HL-60/S4 treated with phorbol 12-myristate 13-acetate at 8.2 ng/mL for 4 days and 3 days (cell line): ENCODE measurements at regions not wholly inside any gene's neighbourhood (a gene's known extent, or its start where the extent isn't known, plus 50 kb on each side); places are given as distances from the start of the nearest gene placed in this dataset.
"Not testable (repeated sequence)": the region's sequence is repeated elsewhere in the genome, so short reads cannot be mapped to it uniquely, and the experiment has no call there.

ENCODE experiments used
- in situ Hi-C: fragments of 300-500 bp; cut with MboI; formaldehyde crosslinking; loops from 2 replicates; pipeline ENCODE4 v1.15.0; 2022; ENCODE audit warnings: low sequenced_read_pairs

DNA sequence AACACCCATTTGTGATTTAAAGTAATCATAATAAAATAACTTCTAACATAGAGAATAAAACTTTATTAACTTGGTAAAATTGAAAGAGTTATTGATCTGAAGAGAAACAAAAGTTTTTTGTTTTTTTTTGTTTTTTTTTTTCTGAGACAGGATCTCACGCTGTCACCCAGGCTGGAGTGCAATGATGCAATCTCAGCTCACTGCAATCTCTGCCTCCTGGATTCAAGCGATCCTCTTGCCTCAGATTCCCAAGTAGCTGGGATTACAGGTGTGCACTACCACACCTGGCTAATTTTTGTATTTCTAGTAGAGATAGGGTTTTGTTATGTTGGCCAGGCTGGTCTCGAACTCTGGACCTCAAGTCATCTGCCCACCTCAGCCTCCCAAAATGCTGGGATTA lies 116.5 kb upstream of the SPATA31D4 start:
- in situ Hi-C loops, result loop anchor here (25.0 kb wide), 1 partner anchor 99 kb away; no protein-coding TSS in a partner anchor

DNA sequence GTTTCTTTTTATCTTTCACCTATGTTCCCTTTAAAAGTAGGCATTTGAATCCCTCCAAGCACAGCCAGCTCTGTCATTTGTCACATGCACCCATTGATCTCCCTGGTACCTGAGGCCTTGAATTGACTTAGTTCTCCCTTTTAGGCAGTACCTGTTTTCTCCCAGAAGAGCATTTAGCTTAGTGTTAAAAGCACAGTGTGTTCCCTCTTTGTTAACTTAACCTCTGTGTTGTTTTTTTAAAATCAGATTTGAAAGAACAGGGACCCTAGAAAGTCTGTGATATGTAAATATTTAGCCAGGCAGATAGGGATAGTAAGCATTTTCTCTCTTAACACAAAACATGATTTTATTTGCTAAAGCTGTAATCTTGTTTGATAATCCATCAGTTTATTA lies 113.8 kb upstream of the SPATA31D4 start:
- in situ Hi-C loops, result loop anchor here (25.0 kb wide), 1 partner anchor 102 kb away; no protein-coding TSS in a partner anchor

DNA sequence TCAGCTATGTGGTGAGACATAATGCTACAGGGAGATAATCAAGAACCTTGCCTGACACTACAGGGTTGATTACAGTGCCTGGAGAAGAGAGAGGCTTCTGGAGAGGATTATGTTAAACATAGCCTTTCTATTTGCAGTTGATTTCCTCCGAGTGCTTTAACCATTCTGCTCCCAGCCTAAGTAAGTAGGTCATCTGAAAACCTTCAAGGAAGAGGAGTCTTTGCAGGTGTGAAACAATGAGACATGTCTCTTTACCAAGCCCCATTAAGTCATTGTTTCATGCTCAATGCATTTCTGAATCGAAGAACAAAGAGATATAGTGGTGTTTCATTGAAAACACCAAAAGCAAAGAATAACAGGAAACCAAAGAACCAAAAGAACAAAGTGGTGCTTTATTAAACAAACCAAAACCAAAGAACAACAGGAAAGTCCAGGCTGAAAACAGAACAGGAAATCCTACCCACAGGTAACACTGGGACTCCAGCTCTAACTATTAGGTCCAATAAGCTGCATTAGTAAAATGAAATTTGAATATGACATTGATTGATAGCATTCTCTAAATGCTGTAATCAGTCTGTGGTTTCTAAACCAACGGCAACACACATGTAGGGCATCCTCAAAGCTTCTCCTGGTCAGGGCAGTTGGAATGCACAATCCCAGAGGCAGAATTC lies 113.3 kb upstream of the SPATA31D4 start:
- in situ Hi-C loops, result loop anchor here (25.0 kb wide), 1 partner anchor 103 kb away; no protein-coding TSS in a partner anchor

GRCh38 chr9:81815781-81816180 lies 112.4 kb upstream of the SPATA31D4 start:
- in situ Hi-C loops, result loop anchor here (25.0 kb wide), 1 partner anchor 103 kb away; no protein-coding TSS in a partner anchor

DNA sequence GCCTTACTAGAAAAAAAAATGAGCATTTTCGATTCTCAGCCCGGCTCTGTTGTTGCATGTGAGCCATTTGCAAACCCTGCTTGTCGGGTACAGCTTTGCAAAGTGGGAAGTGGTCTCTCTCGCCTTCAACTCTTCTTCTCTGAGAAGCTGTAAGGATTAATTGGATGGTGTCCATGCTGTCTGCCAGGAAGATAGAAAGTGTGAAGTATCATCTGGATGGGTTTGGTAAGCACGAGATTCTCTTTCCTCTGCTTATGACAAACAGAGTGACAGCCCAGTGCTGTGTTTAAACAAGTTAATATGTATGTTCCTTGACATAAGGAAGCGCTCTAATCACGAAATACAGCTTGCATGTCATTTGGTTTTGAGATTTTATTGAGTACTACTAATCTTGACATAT lies 109.1 kb upstream of the SPATA31D4 start:
- in situ Hi-C loops, result loop anchor here (25.0 kb wide), 1 partner anchor 107 kb away; no protein-coding TSS in a partner anchor

DNA sequence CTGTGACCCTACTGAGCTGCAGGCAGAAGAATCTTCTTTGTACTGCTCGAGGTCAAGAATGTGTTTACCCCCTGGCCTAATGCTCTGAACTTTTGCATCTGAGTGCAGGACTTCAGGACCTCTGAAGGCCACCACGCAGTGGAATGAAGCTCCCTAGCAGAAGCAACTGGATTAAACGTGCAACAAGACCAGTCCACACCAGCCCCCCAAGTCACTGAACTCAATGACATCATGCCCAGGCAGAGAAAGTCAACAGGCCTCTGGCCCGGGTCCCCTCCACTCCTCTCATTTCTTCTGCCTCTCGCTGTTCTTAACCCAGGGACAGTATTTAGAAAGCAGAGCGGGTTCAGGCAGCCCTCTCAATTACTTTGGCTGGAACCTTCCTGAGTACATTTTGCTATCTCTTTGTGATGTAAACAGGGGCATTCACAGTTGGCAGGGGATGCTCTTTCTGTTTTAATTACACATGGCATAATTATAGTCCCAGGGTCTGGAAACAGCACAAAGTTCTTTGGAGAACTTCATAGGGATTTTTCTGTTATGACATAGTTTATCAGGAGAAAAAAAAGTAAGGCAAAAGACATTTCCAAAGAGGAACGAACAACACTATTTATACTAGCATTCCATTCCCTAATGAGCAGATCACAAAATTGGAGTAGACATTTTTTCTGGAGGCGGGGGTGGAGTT lies 108.2 kb upstream of the SPATA31D4 start:
- in situ Hi-C loops, result loop anchor here (25.0 kb wide), 1 partner anchor 108 kb away; no protein-coding TSS in a partner anchor

DNA sequence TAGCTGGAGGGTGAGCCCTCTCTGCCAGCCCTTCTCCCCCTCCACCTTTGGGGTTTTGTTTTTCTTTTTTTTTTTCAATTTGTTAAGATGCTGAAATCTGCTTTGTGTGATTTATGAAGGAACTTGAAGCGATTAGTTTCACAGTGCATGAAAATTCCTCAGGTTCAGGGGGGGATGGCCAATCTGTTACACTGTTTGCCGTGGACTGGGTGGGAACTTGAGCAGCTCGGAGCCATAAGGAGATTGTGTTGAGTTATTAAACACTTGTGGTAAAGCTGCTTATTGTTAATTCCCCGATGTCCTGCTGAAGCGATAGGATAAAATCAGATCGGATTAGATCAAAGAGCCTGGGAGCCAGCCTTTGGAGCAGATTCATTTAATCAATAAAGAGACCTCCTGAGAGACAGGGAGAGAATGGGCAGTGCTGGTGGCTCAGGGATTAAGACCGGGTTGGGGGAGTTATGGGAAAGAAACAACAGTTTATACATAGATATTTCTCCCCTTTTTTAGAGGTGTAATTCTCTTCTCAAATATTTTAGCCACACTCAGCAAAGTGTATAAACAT lies 105.8 kb upstream of the SPATA31D4 start:
- in situ Hi-C loops, result loop anchor here (25.0 kb wide), 1 partner anchor 110 kb away; no protein-coding TSS in a partner anchor

DNA sequence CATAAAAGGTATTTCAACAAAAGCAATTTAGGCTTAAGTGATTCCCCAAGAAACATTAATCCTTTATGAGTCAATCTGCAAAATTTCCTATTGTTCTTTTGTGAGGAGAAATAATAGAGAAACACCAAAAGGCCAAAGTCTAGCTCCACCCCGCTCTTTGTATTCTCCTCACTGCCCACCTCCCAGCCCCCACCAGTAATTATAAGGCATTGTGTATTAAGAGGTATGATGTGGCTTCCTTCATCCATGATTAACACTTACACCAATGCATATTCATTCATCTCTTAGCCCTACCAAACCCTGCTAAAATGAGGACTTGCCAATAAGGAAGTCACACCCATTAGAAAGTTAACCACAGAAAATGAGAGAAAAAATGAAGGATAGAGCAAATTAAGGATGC lies 105.3 kb upstream of the SPATA31D4 start:
- in situ Hi-C loops, result loop anchor here (25.0 kb wide), 1 partner anchor 111 kb away; no protein-coding TSS in a partner anchor

DNA sequence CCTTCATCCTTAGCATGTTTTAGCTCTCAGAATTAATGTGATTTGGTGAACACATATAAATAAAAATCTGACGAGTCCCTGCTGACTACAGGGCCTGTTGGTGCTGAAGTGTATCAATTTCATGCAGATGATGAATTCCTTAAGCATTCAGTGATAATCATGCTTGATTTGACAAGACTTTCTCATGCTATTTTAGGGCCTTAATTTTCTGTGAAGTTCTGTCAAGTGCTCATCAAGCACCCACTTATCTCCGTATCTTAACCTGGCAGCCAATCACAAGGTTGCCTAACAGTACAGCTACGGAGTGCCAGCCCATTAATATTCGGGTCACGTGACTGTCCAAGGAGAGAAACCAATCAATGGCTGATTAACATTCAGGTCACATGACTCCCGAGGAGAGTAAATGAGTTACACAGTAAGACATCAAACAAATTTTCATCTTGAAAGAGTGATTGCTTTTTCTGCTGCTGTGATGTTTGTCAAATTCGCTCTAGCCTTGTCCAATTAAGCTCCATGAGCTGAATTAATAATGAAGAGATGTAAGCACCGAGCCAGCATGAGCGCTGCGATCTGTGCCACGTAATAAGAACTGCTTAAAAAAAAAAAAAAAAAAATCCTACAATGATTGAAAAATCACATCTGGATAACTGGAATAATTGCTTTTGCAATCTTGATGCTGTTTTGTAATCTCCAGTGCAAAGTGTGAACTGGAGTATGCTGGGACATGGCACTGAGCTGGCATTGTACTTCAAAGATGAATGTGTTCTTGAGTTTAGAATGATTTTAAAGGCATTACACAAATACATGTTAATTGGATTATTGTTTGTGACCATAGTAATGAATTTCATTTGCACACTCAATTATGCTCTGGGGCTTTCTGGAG lies 104.3 kb upstream of the SPATA31D4 start:
- in situ Hi-C loops, result loop anchor here (25.0 kb wide), 1 partner anchor 112 kb away; no protein-coding TSS in a partner anchor

DNA sequence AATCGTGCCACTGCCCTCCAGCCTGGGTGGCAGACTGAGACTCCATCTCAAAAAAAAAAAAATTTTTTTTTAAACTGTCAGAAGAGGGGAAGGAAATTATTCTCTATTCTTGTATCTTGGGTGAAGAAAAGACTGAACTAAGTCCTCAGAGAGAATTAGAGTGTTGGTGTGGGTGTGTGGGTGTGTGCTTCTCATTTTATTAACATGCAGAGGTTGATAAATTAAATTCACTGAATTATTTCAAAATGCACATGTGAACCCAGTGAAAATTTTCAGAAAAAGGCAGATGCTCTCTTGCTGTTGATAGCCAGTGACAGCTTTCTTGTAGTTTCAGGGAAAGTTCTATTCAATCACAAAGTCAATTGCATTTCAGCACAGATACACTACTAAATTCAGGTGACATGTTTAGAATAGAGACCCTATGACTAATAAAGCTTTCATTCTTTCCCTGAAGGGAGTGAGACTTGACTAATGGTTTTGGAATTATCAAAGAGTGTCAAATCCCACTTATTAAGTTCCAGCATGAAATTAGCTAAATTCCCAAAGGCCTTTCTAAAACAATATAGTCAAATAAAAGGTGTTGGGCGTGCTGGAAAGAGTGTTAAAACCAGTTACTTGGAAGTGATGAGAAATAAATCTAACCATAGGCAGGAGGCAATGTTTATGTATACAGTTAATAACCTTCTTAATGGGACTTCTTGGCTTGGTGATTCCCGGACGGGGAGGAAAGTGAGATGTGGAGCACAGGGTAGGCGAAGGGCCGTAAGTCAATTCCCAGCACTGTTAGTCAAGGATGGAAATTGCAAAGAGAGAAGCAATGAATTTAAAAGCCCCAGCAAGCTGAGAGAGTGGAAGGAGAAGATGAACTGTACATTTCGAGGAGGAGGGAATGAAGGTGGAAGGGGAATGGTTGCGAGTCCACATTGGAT lies 103.2 kb upstream of the SPATA31D4 start:
- in situ Hi-C loops, result loop anchor here (25.0 kb wide), 1 partner anchor 113 kb away; no protein-coding TSS in a partner anchor

GRCh38 chr9:81825846-81826516 lies 102.2 kb upstream of the SPATA31D4 start:
- in situ Hi-C loops, result no loop called here

- in situ Hi-C loops, result no loop called here
These were observed 101.7 kb upstream of the SPATA31D4 start for GRCh38 chr9:81826517-81826906.

GRCh38 chr9:81827616-81828296 lies 100.5 kb upstream of the SPATA31D4 start:
- in situ Hi-C loops, result no loop called here

- in situ Hi-C loops, result no loop called here
These were observed 98.9 kb upstream of the SPATA31D4 start for GRCh38 chr9:81829195-81829882.

DNA sequence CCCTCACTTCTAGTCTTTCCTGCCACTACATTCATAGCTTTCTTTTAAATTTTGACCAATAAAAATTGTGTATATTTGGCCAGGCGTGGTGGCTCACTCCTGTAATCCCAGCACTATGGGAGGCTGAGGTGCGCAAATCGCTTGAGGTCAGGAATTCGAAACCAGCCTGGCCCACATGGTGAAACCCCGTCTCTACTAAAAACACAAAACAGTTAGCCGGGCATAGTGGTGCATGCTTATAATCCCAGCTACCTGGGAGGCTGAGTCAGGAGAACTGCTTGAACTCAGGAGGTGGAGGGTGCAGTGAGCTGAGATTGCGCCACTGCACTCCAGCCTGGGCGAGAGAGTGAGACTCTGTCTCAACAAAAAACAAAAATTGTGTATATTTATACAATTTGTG lies 97.8 kb upstream of the SPATA31D4 start:
- in situ Hi-C loops, result not testable (repeated sequence)

- in situ Hi-C loops, result no loop called here
These were observed 95.5 kb upstream of the SPATA31D4 start for GRCh38 chr9:81832571-81833285.
